ENCODE measurements at regions not wholly inside any gene's neighbourhood (a gene's known extent, or its start where the extent isn't known, plus 50 kb on each side); places are given as distances from the start of the nearest gene placed in this dataset.

DNA sequence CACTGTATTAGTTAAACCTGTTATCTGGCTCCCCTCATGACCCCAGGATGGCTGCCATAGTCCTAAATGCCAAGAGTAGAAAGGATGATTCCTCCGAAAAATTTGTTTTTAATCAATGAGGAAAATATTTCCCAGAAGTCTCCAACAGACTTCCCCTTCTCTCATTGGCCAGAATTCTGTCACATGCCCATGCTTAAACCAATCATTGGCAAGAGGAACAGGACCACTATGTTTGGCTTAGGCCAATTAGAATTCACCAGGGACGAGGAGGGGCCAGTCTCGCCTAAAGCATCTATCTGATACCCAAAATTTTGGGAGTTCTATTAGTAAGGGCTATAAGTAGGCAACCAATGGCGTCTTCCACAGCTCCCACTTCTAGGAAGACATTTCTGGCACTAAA is 71.2 kb upstream of the IL6 start:
- no peak for DNase-seq

DNA sequence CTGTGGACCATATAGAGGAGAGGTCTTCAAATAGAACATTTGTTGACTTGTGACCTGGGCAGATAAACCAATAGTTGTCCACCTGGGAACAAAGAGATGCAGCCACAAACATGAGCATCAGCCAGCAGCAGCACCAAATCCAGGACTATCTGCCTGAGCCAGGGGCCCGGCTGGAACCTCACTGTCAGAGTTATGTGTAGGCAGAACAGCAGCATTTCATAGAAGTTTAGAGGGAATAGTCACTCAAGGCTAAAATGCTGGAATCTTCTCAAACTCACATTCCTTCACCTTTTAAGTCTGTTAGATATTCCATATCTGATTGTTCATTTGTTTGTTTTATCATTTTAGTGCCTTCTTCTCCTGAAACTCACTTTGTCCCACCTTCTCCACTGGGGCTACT is 72.2 kb upstream of the IL6 start:
- DNase-seq: no peak

- DNase-seq: peak; percentile 88
Observed at GRCh38 chr7:22653951-22654350, 73.0 kb upstream of the IL6 start.

- DNase-seq: no peak
Observed at GRCh38 chr7:22651534-22652243, 75.3 kb upstream of the IL6 start.

- DNase-seq: no peak
Observed at GRCh38 chr7:22651036-22651435, 76.0 kb upstream of the IL6 start.

- no peak for DNase-seq
Observed at GRCh38 chr7:22649686-22650085, 77.3 kb upstream of the IL6 start.

DNA sequence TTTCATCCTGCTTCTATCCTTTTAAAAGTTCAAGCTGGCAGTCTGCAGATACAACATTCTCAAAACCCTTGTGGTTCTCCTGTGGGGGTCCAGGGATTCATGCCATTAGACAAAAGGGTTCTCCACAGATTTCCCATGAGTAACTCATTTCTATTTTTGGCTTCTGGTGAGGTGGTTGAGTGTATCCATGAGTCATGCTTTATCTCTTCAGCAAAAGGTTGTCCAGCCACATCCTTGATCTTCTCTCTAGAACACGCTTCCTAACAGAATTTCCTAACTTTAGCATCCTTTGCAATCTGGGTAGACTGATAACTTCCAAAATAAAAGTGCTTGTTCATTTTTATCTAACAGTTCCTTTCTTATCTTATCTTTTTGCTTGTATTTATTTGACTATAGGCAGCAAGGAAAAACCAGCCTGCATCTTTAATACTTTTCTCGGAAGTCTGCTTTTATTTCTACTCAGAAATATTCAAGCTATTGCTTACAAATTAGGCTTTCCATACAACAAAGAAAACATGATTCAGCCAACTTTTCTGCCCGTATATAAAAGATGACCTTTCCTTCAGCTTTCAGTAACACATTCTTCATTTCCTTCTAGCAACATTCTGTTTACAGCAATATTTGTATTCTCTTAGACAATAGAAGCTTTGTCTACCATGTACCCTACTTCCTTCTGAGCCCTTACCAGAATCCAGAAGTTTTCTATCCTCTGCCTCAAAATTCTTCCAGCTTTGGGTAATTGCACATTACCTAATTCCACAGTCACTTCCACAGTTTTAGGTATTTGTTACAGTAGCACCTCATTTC is 79.3 kb upstream of the IL6 start:
- no peak for DNase-seq

GRCh38 chr7:22645418-22646181 is 81.4 kb upstream of the IL6 start:
- no peak for DNase-seq

DNA sequence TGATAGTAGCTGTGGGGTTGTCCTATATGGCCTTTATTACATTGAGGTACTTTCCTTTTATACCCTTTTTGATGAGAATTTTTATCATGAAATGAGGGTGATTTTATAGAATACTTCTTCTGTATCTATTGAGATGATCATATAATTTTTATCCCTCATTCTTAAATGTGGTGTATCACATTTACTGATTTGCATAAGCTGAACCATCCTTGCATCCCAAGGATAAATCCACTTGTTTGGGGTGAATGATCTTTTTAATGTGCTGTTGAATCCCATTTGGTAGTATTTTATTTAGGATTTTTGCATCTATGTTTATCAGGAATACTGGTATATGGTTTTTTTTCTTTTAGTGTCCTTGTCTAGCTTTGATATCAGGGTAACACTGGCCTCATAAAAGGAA is 84.5 kb upstream of the IL6 start:
- DNase-seq: no peak

DNA sequence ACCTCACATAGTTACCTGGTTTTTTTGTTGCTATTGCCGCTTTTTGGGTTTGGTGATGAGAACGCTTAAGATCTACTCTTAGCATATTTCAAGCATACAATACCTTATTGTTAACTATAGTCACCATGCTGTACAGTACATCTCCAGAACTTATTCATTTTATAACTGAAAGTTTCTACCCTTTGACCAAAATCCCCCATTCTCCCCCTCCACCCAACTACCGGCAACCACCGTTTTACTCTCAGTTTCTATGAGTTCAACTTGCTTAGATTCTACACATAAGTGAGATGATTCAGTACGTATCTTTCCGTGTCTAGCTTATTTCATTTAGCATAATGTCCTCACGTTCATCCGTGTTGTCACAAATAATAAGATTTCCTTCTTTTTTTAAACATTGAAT is 86.7 kb upstream of the IL6 start:
- no peak for DNase-seq

DNA sequence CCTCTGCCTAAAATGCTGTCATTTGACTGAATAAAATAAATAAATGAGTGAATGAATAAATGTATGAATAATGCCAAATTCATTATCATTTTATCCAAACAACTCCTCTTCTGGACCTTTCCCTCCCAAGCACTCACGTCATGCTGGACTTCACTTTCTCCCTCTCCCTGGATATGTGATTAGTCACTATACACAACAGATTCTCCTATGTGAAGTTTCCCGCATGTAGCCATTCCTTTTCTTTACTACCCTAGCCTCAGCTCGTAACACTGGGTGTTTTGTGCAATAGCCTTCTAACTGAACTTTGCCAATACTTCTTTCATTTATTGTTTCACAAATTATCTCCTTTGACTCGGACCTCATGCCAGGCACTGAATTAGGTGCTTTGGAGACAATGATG is 87.6 kb upstream of the IL6 start:
- no peak for DNase-seq

- peak; percentile 44 for DNase-seq
Observed at GRCh38 chr7:22635349-22635748, 91.7 kb upstream of the IL6 start.

- no peak for DNase-seq
Observed at GRCh38 chr7:22633954-22634474, 93.0 kb upstream of the IL6 start.

- DNase-seq: no peak
Observed at GRCh38 chr7:22633286-22633953, 93.6 kb upstream of the IL6 start.

GRCh38 chr7:22632674-22633073 is 94.3 kb upstream of the IL6 start:
- DNase-seq: no peak

DNA sequence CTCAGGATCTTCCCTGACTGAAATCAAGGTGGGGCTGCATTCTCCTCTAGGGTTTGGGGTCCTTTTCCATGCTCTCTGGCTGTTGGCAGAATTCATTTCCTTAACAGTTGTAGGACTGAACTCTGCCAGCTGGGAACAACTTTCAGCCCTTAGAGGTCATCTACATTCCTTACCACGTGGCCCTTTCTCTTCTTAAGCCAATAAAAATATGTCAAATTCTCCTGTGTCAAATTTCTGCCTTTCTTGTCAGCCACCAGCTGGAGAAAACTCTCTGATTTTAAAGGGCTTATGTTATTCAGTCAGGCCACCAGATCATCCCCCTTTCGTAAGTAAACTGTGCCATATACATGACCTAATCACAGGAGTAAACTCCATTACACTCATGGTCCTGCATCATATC is 95.3 kb upstream of the IL6 start:
- no peak for DNase-seq

DNA sequence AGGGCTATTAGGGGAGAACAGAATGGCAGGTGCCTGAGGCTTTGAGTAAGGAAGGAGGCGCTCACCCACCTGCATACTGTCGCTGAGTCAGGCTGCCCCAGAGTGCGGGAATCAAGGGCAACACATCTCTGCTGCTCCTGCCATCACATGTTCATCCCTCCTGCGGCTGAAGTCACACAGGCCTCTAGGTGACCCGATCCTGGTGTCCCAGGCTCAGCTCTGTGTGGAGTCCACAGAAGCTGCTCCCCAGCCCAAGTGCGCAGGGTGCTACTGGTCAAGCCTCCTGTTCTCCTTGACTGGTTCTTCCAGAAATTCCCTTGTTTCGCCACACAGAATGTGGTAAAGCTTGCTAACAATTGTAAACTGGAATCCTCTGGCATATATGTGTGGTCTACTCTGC is 96.9 kb upstream of the IL6 start:
- no peak for DNase-seq

- no peak for DNase-seq
Observed at GRCh38 chr7:22629056-22629455, 97.9 kb upstream of the IL6 start.

DNA sequence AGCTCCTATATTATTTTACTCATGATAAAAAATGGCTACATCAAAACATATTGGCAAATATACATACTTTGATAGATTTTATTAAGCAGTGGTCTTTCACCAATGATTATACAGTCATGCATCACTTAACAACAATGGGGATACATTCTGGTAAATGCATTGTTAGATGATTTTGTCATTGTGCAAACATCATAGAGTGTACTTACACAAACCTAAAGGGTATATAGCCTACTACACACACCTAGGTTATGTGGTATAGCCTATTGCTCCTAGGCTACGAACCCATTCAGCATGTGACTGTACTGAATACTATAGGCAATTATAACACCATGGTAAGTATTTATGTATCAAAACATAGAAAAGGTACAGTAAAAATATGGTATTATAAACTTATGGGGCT is 98.9 kb upstream of the IL6 start:
- DNase-seq: peak; percentile 79

DNA sequence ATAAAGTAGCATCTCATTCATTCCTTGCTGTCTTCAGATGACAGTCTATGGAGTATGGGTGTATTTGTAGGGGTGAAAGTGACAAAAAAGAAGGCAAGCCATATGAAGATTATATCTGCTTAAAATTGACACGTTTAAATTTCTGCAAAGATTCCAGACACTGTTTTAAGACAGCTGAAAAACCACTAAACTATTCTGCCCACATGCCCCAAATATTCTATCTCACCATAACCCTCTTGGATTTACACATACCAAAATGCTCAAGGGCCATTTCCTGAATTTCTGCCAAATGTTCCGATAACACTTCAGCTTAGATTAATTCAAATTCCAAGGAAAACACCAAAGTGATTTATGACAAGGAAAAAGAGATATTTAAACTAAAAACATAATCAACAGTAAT is 99.9 kb upstream of the IL6 start:
- no peak for DNase-seq

- DNase-seq: no peak
Observed at GRCh38 chr7:22625251-22625650, 101.7 kb upstream of the IL6 start.

DNA sequence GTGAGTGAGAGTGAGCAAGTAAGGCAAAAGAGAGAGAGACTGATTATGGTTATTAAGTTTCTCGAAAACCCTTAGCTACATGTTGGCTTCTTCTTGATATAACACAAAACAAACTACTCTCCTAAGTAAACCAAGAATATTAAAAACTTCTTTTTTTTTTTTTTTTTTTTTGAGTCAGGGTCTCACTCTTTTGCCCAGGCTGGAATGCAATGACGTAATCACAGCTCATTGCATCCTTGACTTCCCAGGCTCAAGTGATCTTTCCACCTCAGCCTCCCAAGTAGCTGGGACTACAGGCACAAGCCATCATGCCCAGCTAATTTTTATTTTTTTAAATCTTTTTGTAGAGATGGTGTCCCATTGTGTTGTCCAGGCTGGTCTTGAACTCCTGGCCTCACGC is 102.2 kb upstream of the IL6 start:
- no peak for DNase-seq

GRCh38 chr7:22622116-22622785 is 104.7 kb upstream of the IL6 start:
- DNase-seq: no peak
